Lower leg skin (tissue), 3 donors: ENCODE measurements at regions not wholly inside any gene's neighbourhood (a gene's known extent, or its start where the extent isn't known, plus 50 kb on each side); places are given as distances from the start of the nearest gene placed in this dataset.

Experiments
- CTCF ChIP-seq, 3 donors: fragments of 450-650 bp; IDR thresholded peaks; one replicate each; pipeline ENCODE4 v1.5.1; 2016; ENCODE audit warnings: antibody characterized with exemption in 3 of 3, mild to moderate bottlenecking in 3 of 3, moderate library complexity in 2 of 3
- POLR2A ChIP-seq, 2 donors: fragments of 450-650 bp; IDR thresholded peaks; one replicate each; pipeline ENCODE4 v1.6.1; 2016 to 2017; ENCODE audit warnings: antibody characterized with exemption in 2 of 2, mild to moderate bottlenecking in 1 of 2, moderate library complexity in 1 of 2

DNA sequence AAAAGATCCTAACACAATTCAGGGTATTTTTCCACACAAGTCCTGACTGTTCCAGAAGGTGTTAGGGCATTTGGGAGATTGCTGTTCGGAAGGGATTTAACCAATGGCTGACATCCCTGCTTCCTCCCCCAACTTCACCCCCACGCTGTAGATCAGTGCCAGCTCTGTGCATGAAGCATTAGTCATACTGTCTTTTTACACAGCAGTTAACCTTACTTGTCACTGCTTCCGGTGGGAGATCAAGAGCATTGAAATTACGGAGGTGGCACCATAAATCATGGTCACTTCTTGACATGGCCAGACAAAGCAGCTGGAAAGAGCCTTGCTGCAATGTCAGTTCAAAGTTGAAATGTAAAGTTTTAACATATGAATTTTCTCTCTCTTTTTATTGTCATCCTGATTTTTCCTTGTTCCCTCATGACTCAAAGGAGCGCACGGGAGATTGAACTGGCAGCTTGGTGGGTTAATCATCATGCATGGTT is 70.2 kb downstream of the HRH4 start:
- TF ChIP-seq CTCF (IDR thresholded peaks at IDR 0.05): no peak
- TF ChIP-seq POLR2A (IDR thresholded peaks at IDR 0.05): no peak
